CD4-positive, CD25-positive, alpha-beta regulatory T cell (primary cell): ENCODE measurements at regions not wholly inside any gene's neighbourhood (a gene's known extent, or its start where the extent isn't known, plus 50 kb on each side); places are given as distances from the start of the nearest gene placed in this dataset.
"Not testable (repeated sequence)": the region's sequence is repeated elsewhere in the genome, so short reads cannot be mapped to it uniquely, and the experiment has no call there.

Experiments used
- ATAC-seq, 2 donors: fragments of 150-1000 bp; cut with Tn5 transposase; one replicate each; pipeline ENCODE4 v1.10.0; 2021; ENCODE audit warnings: low read depth in 2 of 2, moderate number of reproducible peaks in 2 of 2, moderate library complexity in 1 of 2
- DNase-seq, 3 donors: peaks; one replicate each; pipeline versions ENCODE4 v3.0.0 to v3.0.0-alpha.2; 2012 to 2022; ENCODE audit warnings: mixed read lengths in 1 of 3
- H3K27ac ChIP-seq: one replicate; pipeline ENCODE4 v1.7.0; 2013; ENCODE audit warnings: mild to moderate bottlenecking, low read length; ENCODE audit not compliant: insufficient read depth, poor library complexity, severe bottlenecking
- H3K27me3 ChIP-seq: one replicate; pipeline ENCODE4 v1.7.0; 2013; ENCODE audit warnings: low read length; ENCODE audit not compliant: control insufficient read depth, insufficient read depth
- H3K36me3 ChIP-seq: one replicate; pipeline ENCODE4 v1.7.0; 2013; ENCODE audit warnings: mild to moderate bottlenecking, low read length, moderate library complexity; ENCODE audit not compliant: control insufficient read depth, insufficient read depth
- H3K4me1 ChIP-seq: 2 replicates; pipeline ENCODE4 v1.7.0; 2013; ENCODE audit warnings: mild to moderate bottlenecking, low read length; ENCODE audit not compliant: insufficient read depth, control insufficient read depth, poor library complexity, severe bottlenecking
- H3K4me3 ChIP-seq: one replicate; pipeline ENCODE4 v1.7.0; 2013; ENCODE audit warnings: low read depth, mild to moderate bottlenecking, low read length, moderate library complexity
- H3K9me3 ChIP-seq, 2 experiments: 1 replicate in 1 of 2; 2 replicates in 1 of 2; pipeline ENCODE4 v1.7.0; 2013; ENCODE audit warnings: low read length in 2 of 2, mild to moderate bottlenecking in 1 of 2, moderate library complexity in 1 of 2; ENCODE audit not compliant: control insufficient read depth in 2 of 2
- H3K27ac Mint-ChIP-seq, 3 donors: one replicate each; pipeline ENCODE4 v1.8.0; 2020 to 2022; ENCODE audit warnings: mild to moderate bottlenecking in 3 of 3, mixed read lengths in 3 of 3, moderate library complexity in 2 of 3
- H3K27me3 Mint-ChIP-seq: one replicate; pipeline ENCODE4 v1.8.0; 2022; ENCODE audit warnings: mild to moderate bottlenecking, mixed read lengths
- H3K36me3 Mint-ChIP-seq: one replicate; pipeline ENCODE4 v1.8.0; 2020; ENCODE audit warnings: mixed read lengths
- H3K4me1 Mint-ChIP-seq, 4 donors: one replicate each; pipeline ENCODE4 v1.8.0; 2020 to 2022; ENCODE audit warnings: mixed read lengths in 4 of 4, mild to moderate bottlenecking in 1 of 4
- H3K4me3 Mint-ChIP-seq, 4 donors: one replicate each; pipeline ENCODE4 v1.8.0; 2020 to 2022; ENCODE audit warnings: mild to moderate bottlenecking in 4 of 4, mixed read lengths in 4 of 4, moderate library complexity in 3 of 4
- H3K9me3 Mint-ChIP-seq, 7 donors: one replicate each; pipeline ENCODE4 v1.8.0; 2020 to 2022; ENCODE audit warnings: mixed read lengths in 7 of 7, mild to moderate bottlenecking in 3 of 7, moderate library complexity in 2 of 7

DNA sequence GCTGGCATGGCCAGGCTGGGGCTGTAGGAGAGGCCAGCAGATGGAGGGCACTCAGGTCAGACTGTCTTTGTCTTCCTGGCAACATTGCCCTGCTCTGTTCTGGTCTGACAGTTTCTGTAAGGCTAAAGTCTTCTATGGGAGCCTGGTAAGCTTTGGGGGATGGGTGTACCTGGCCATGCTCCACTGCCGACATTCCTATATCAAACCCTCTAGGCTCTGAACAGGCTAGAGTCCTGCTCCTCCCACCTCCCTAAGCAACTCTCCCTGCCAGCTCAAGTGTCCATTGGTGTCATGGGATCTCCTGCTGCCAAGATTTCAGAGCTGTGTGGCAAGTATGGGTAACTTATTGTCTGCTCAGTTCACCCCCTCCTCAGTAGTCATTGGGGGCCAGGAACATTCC, 163.5 kb upstream of the UGT8 start:
- Mint-ChIP-seq H3K9me3 (peaks cover 0 to 6% (median 0%) of the 10 kb centered on the region in 7 donors), H3K36me3 (no peaks in the 10 kb centered on the region), H3K27me3 (peaks cover 4% of the 10 kb centered on the region), H3K4me1 (no peaks in the 10 kb centered on the region), H3K27ac (no peak overlapping the region), H3K4me3 (no peak overlapping the region)
- H3K9me3 ChIP-seq, result no peaks in the 10 kb centered on the region
- DNase-seq (no peak), ATAC-seq (no peak)
- no peak overlapping the region for H3K27ac ChIP-seq
- no peaks in the 10 kb centered on the region for H3K27me3 ChIP-seq
- no peaks in the 10 kb centered on the region for H3K4me1 ChIP-seq
- H3K36me3 ChIP-seq, result no peaks in the 10 kb centered on the region
- no peak overlapping the region for H3K4me3 ChIP-seq

DNA sequence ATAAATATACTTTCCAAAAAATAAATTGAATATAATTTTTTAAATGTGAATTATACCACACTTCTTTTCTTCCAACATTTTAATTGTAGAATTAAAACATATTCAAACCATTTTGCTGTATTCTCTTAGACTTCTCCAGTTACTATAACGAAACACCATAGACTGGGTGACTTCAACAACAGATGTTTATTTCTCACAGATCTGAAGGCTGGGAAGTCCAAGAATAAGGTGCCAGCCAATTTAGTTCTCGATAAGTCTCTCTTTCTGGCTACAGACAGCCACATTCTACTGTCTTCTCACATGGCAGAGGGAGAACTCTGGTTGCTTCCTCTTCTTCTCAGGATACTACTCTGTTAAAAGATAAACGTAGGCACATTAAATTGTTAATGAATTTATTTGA, 155.8 kb upstream of the UGT8 start:
- no peak overlapping the region for H3K4me3 ChIP-seq
- Mint-ChIP-seq H3K9me3 (peaks cover 0 to 1% (median 0%) of the 10 kb centered on the region in 7 donors), H3K36me3 (no peaks in the 10 kb centered on the region), H3K27me3 (peaks cover 4% of the 10 kb centered on the region), H3K4me3 (no peak overlapping the region), H3K27ac (no peak overlapping the region), H3K4me1 (no peaks in the 10 kb centered on the region)
- H3K27me3 ChIP-seq, result no peaks in the 10 kb centered on the region
- H3K27ac ChIP-seq, result no peak overlapping the region
- ATAC-seq (no peak), DNase-seq (no peak)
- H3K9me3 ChIP-seq, result no peaks in the 10 kb centered on the region
- no peaks in the 10 kb centered on the region for H3K36me3 ChIP-seq
- no peaks in the 10 kb centered on the region for H3K4me1 ChIP-seq

DNA sequence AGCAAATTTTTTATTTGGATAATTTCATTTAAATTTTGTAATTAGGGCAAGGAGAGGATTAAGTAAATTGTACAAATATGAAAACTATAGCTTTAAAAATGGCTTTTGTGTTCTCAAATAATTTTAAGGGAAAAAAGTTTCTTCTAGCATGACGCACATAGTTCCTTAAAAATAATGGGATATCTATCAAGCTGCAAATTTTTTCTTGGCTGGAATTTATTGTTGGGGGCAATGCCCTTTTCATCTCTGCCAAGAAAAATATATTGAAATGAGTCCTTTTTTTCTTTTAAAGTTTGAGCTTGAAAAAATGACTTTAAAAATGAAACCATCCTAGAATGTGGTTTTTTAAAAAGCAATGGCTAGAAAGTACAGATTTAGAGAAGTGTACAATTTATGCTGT, 154.4 kb upstream of the UGT8 start:
- no peak overlapping the region for H3K4me3 Mint-ChIP-seq
- H3K4me1 ChIP-seq, result no peaks in the 10 kb centered on the region
- no peak overlapping the region for H3K27ac Mint-ChIP-seq
- H3K36me3 ChIP-seq, result no peaks in the 10 kb centered on the region
- H3K27ac ChIP-seq, result no peak overlapping the region
- H3K36me3 Mint-ChIP-seq, result no peaks in the 10 kb centered on the region
- H3K9me3 ChIP-seq, result no peaks in the 10 kb centered on the region
- H3K4me1 Mint-ChIP-seq, result no peaks in the 10 kb centered on the region
- no peaks in the 10 kb centered on the region for H3K27me3 ChIP-seq
- no peak overlapping the region for H3K4me3 ChIP-seq
- peaks cover 0 to 1% (median 0%) of the 10 kb centered on the region in 7 donors for H3K9me3 Mint-ChIP-seq
- H3K27me3 Mint-ChIP-seq, result no peaks in the 10 kb centered on the region
- DNase-seq (no peak), ATAC-seq (no peak)

DNA sequence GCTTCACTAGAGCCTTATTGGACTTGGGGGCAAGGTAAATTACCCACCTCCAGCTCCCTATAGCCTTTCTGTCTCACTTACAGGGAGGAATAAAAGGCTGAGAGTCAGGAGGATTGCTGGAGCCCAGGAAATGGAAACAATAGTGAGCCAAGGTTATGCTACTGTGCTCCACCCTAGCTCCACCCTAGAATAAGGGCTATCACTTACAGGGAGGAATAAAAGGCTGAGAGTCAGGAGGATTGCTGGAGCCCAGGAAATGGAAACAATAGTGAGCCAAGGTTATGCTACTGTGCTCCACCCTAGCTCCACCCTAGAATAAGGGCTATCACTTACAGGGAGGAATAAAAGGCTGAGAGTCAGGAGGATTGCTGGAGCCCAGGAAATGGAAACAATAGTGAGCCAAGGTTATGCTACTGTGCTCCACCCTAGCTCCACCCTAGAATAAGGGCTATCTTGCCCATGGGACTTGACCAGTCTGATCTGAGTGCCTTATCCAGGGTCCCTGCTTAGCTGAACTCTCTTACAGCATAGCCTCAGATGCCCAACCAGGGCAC, 150.6 kb upstream of the UGT8 start:
- not testable (repeated sequence) for H3K4me1 Mint-ChIP-seq, H3K9me3 ChIP-seq, H3K4me1 ChIP-seq, H3K27ac Mint-ChIP-seq, H3K27me3 Mint-ChIP-seq, DNase-seq, H3K36me3 Mint-ChIP-seq, H3K36me3 ChIP-seq, H3K27me3 ChIP-seq, H3K4me3 ChIP-seq, ATAC-seq, H3K4me3 Mint-ChIP-seq, H3K27ac ChIP-seq, H3K9me3 Mint-ChIP-seq

DNA sequence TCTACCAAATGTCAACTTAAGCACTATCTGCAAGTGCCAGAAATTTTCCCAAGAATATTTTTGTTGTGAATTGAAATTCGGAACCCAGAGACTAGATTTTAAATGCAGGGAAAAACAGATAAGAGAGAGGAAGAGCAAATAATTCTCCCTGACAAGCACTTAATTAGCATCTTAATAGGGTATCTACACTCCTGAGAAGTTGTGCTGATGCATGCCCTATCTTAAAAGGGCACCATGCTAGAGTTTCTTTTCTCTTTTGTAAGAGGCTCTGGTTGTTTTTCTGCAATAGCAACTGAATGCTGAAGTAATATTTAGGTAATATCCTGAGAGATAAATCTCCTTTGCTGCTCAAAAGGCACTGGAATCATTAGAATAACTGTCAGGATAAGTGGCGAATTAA, 139.9 kb upstream of the UGT8 start:
- Mint-ChIP-seq H3K4me1 (no peaks in the 10 kb centered on the region), H3K27me3 (no peaks in the 10 kb centered on the region), H3K27ac (no peak overlapping the region), H3K9me3 (peaks cover 0 to 4% (median 0%) of the 10 kb centered on the region in 7 donors), H3K4me3 (no peak overlapping the region), H3K36me3 (no peaks in the 10 kb centered on the region)
- DNase-seq (no peak), ATAC-seq (no peak)
- Histone ChIP-seq H3K27me3 (no peaks in the 10 kb centered on the region), H3K4me1 (no peaks in the 10 kb centered on the region), H3K4me3 (no peak overlapping the region), H3K9me3 (no peaks in the 10 kb centered on the region), H3K36me3 (no peaks in the 10 kb centered on the region), H3K27ac (no peak overlapping the region)

DNA sequence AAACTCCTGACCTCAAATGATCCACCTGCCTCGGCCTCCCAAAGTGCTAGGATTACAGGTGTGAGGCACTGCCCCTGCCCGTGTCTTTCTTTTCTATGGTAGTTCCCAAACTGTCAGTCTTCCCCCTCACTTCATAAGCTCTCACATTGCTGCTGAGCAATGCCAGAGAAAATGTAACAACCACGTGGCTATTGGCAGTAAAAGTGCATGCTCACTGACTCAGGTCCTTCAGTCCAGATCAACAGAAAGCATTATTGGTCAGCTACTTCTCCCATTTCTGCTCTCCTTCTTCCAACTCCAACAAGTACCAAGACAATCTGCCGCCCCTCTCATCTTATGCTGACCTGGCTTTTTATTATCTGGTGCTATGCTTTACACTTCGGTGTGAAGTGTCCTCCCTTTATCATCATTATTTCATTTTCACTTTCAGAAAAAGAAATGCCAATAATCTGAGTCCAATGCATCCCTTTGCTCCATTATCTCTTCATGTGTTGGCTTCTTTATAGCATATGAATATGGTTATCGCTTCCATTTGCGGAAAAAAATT, 133.8 kb upstream of the UGT8 start:
- ATAC-seq, result no peak
- Histone ChIP-seq H3K9me3 (no peaks in the 10 kb centered on the region), H3K27ac (no peak overlapping the region), H3K4me3 (no peak overlapping the region), H3K27me3 (no peaks in the 10 kb centered on the region), H3K4me1 (no peaks in the 10 kb centered on the region), H3K36me3 (no peaks in the 10 kb centered on the region)
- Mint-ChIP-seq H3K9me3 (peaks cover 0 to 3% (median 0%) of the 10 kb centered on the region in 7 donors), H3K27ac (no peak overlapping the region), H3K4me3 (no peak overlapping the region), H3K27me3 (no peaks in the 10 kb centered on the region), H3K4me1 (no peaks in the 10 kb centered on the region), H3K36me3 (no peaks in the 10 kb centered on the region)
- no peak for DNase-seq

DNA sequence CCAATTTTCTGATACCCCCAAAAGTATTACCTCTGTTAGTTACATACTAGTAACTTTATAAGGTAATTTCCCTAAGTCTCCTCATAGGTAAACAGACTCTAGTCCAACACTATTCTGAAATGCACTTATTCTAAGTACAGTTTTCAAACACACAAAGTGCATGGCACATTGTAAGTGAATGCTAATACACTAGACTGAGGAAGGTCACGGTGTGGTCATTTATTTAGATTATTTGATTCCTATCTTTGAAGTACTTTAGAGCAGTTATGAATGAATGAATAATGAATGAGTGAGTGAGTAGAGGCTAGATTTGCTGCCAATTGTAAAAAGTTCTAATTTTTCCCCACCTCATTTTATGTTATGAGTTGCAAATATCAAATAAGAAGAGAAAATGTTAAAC, 132.8 kb upstream of the UGT8 start:
- Histone ChIP-seq H3K4me3 (no peak overlapping the region), H3K9me3 (no peaks in the 10 kb centered on the region), H3K36me3 (no peaks in the 10 kb centered on the region), H3K27ac (no peak overlapping the region), H3K4me1 (no peaks in the 10 kb centered on the region), H3K27me3 (no peaks in the 10 kb centered on the region)
- Mint-ChIP-seq H3K27ac (no peak overlapping the region), H3K9me3 (peaks cover 0 to 2% (median 0%) of the 10 kb centered on the region in 7 donors), H3K36me3 (no peaks in the 10 kb centered on the region), H3K27me3 (no peaks in the 10 kb centered on the region), H3K4me3 (no peak overlapping the region), H3K4me1 (no peaks in the 10 kb centered on the region)
- ATAC-seq (no peak), DNase-seq (no peak)

DNA sequence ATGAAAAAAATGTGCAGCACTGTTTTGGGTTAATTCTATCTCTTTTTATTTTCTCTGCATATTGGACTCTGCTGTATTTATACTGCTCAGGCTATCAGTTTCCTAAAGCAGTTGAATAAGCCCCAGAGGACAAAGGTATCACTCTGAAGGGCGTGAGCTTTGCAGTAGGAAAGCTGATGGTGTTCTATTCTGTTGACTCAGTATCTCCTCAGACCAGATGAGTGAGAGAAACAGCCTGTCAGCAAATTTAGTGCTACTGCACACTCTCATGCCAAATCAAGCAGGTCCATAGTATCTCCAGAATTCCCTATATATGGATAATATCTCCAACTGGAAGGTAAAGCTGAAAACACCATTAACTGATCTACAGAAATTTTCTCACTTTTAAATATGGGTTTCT, 132.3 kb upstream of the UGT8 start:
- H3K27ac ChIP-seq, result no peak overlapping the region
- DNase-seq (no peak), ATAC-seq (no peak)
- no peaks in the 10 kb centered on the region for H3K27me3 Mint-ChIP-seq
- no peaks in the 10 kb centered on the region for H3K4me1 Mint-ChIP-seq
- H3K27me3 ChIP-seq, result no peaks in the 10 kb centered on the region
- no peaks in the 10 kb centered on the region for H3K4me1 ChIP-seq
- no peaks in the 10 kb centered on the region for H3K36me3 ChIP-seq
- H3K36me3 Mint-ChIP-seq, result no peaks in the 10 kb centered on the region
- no peak overlapping the region for H3K27ac Mint-ChIP-seq
- no peak overlapping the region for H3K4me3 Mint-ChIP-seq
- no peaks in the 10 kb centered on the region for H3K9me3 ChIP-seq
- H3K9me3 Mint-ChIP-seq, result peaks cover 0 to 2% (median 0%) of the 10 kb centered on the region in 7 donors
- no peak overlapping the region for H3K4me3 ChIP-seq
